C4-2B (cell line): ENCODE measurements at regions not wholly inside any gene's neighbourhood (a gene's known extent, or its start where the extent isn't known, plus 50 kb on each side); places are given as distances from the start of the nearest gene placed in this dataset.

Experiments
- ZFX ChIP-seq: fragments of 450-650 bp; IDR thresholded peaks from 2 replicates; pipeline ENCODE4 v1.6.1; 2017
- TF ChIP-seq, protein P1 (sequence below): fragments of 450-650 bp; conservative IDR thresholded peaks from 2 replicates; pipeline ENCODE4 v1.5.1; 2017; ENCODE audit warnings: mild to moderate bottlenecking

DNA sequence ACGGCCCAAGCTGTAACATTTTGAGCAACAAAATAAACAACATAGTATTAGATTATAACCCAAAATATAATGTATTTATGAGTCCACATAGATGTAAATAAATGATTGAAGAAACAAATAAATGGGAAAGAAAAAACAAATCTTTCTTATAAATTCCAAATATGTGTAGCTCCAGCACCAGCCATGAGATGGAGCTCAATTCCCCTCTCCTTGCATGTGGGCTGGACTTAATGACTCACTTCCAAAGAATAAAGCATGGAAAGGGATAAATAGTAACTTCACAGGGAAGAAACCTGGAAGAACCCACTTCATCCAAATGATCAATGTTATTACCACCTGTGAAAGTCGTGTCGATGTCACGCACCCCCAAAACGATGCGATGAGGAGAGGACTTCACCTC, 158.8 kb downstream of the RPAP3 start:
- TF ChIP-seq, protein P1, sequence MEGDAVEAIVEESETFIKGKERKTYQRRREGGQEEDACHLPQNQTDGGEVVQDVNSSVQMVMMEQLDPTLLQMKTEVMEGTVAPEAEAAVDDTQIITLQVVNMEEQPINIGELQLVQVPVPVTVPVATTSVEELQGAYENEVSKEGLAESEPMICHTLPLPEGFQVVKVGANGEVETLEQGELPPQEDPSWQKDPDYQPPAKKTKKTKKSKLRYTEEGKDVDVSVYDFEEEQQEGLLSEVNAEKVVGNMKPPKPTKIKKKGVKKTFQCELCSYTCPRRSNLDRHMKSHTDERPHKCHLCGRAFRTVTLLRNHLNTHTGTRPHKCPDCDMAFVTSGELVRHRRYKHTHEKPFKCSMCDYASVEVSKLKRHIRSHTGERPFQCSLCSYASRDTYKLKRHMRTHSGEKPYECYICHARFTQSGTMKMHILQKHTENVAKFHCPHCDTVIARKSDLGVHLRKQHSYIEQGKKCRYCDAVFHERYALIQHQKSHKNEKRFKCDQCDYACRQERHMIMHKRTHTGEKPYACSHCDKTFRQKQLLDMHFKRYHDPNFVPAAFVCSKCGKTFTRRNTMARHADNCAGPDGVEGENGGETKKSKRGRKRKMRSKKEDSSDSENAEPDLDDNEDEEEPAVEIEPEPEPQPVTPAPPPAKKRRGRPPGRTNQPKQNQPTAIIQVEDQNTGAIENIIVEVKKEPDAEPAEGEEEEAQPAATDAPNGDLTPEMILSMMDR, result peak; percentile 58
- TF ChIP-seq ZFX, result no peak
